Fibroblast of pulmonary artery (primary cell): ENCODE measurements at regions not wholly inside any gene's neighbourhood (a gene's known extent, or its start where the extent isn't known, plus 50 kb on each side); places are given as distances from the start of the nearest gene placed in this dataset.
A peak's percentile ranks its signal among the peaks of the same experiment; 100 is the strongest.

Source experiments
- DNase-seq: peaks from one replicate; pipeline ENCODE4 v3.0.0-alpha.2; 2010; ENCODE audit warnings: low read depth
- H3K4me3 ChIP-seq: replicated peaks from 2 replicates; pipeline ENCODE4 v1.5.1; 2011; ENCODE audit warnings: low read depth, mild to moderate bottlenecking, control low read depth, low read length, moderate library complexity
- CTCF ChIP-seq: IDR thresholded peaks from 2 replicates; pipeline ENCODE4 v1.5.1; 2011; ENCODE audit warnings: mild to moderate bottlenecking, control low read depth, low read length, inconsistent platforms; ENCODE audit errors: missing control alignments

- peak; percentile 0 for DNase-seq
- no peak overlapping the region for H3K4me3 ChIP-seq
- TF ChIP-seq CTCF = no peak
Observed at GRCh38 chr5:24904981-24905517, 260.3 kb upstream of the CDH10 start.

- no peak for DNase-seq
- no peak for TF ChIP-seq CTCF
Observed at GRCh38 chr5:24899180-24899579, 254.4 kb upstream of the CDH10 start.

GRCh38 chr5:24864244-24864643 lies 219.5 kb upstream of the CDH10 start:
- no peak for TF ChIP-seq CTCF
- DNase-seq = no peak
- H3K4me3 ChIP-seq = no peak overlapping the region

More at GRCh38 chr5:24899180-24899579, 254.4 kb upstream of the CDH10 start:
- H3K4me3 ChIP-seq = no peak overlapping the region

- no peak overlapping the region for H3K4me3 ChIP-seq
- DNase-seq = no peak
- TF ChIP-seq CTCF = no peak
Observed at GRCh38 chr5:24862117-24862516, 217.3 kb upstream of the CDH10 start.

GRCh38 chr5:24855485-24855884 lies 210.7 kb upstream of the CDH10 start:
- DNase-seq = no peak
- no peak overlapping the region for H3K4me3 ChIP-seq
- no peak for TF ChIP-seq CTCF

GRCh38 chr5:24854850-24855249 lies 210.1 kb upstream of the CDH10 start:
- no peak overlapping the region for H3K4me3 ChIP-seq
- no peak for TF ChIP-seq CTCF
- DNase-seq = no peak

GRCh38 chr5:24854350-24854749 lies 209.6 kb upstream of the CDH10 start:
- no peak for DNase-seq
- no peak for TF ChIP-seq CTCF
- H3K4me3 ChIP-seq = no peak overlapping the region
